Suprapubic skin (tissue), 4 donors: ENCODE measurements at regions not wholly inside any gene's neighbourhood (a gene's known extent, or its start where the extent isn't known, plus 50 kb on each side); places are given as distances from the start of the nearest gene placed in this dataset.

Experiments used
- DNase-seq, 2 donors: peaks; one replicate each; pipeline ENCODE4 v3.0.0-alpha.2; 2019; ENCODE audit warnings: low spot score in 2 of 2
- H3K27ac ChIP-seq: fragments of 200-600 bp; sonication (generic); one replicate; pipeline ENCODE4 v1.5.1; 2019
- H3K27me3 ChIP-seq: fragments of 200-600 bp; sonication (generic); one replicate; pipeline ENCODE4 v1.5.1; 2019
- H3K36me3 ChIP-seq: fragments of 200-600 bp; sonication (generic); one replicate; pipeline ENCODE4 v1.5.1; 2019
- H3K4me1 ChIP-seq: fragments of 200-600 bp; sonication (generic); one replicate; pipeline ENCODE4 v1.5.1; 2019
- H3K4me3 ChIP-seq: fragments of 200-600 bp; sonication (generic); one replicate; pipeline ENCODE4 v1.5.1; 2019; ENCODE audit warnings: mild to moderate bottlenecking
- H3K9me3 ChIP-seq: fragments of 200-600 bp; sonication (generic); one replicate; pipeline ENCODE4 v1.5.1; 2019
- EP300 ChIP-seq: sonication (generic); formaldehyde crosslinking; IDR thresholded peaks from one replicate; pipeline ENCODE4 v1.6.1; 2017; ENCODE audit warnings: antibody characterized with exemption
- POLR2A ChIP-seq, 2 donors: fragments of 450-650 bp; IDR thresholded peaks; one replicate each; pipeline ENCODE4 v1.6.1; 2017; ENCODE audit warnings: antibody characterized with exemption in 2 of 2, mild to moderate bottlenecking in 2 of 2, moderate library complexity in 2 of 2
- POLR2AphosphoS5 ChIP-seq, 3 donors: sonication (generic); formaldehyde crosslinking; IDR thresholded peaks; one replicate each; pipeline ENCODE4 v1.6.1; 2017; ENCODE audit warnings: antibody characterized with exemption in 3 of 3
- WGBS: methylation state at CpG from one replicate; pipeline ENCODE4 v1.1.5; 2018; 5-methylcytosine and 5-hydroxymethylcytosine counted together
- TF ChIP-seq, protein P1 (sequence below), 2 donors: fragments of 200-600 bp in 1 of 2; fragments of 450-650 bp in 1 of 2; sonication (generic) in 1 of 2; IDR thresholded peaks; one replicate each; pipeline ENCODE4 v1.5.1; 2016 to 2019; ENCODE audit warnings: antibody characterized with exemption in 2 of 2, mild to moderate bottlenecking in 1 of 2, moderate library complexity in 1 of 2

GRCh38 chr3:110774496-110775265 lies 296.9 kb upstream of the NECTIN3 start:
- no peaks in the 10 kb centered on the region for H3K4me1 ChIP-seq
- H3K27ac ChIP-seq, result no peak overlapping the region
- H3K27me3 ChIP-seq, result no peaks in the 10 kb centered on the region
- no peak overlapping the region for H3K4me3 ChIP-seq
- no peak for TF ChIP-seq POLR2AphosphoS5 (IDR thresholded peaks at IDR 0.05)
- TF ChIP-seq, protein P1, sequence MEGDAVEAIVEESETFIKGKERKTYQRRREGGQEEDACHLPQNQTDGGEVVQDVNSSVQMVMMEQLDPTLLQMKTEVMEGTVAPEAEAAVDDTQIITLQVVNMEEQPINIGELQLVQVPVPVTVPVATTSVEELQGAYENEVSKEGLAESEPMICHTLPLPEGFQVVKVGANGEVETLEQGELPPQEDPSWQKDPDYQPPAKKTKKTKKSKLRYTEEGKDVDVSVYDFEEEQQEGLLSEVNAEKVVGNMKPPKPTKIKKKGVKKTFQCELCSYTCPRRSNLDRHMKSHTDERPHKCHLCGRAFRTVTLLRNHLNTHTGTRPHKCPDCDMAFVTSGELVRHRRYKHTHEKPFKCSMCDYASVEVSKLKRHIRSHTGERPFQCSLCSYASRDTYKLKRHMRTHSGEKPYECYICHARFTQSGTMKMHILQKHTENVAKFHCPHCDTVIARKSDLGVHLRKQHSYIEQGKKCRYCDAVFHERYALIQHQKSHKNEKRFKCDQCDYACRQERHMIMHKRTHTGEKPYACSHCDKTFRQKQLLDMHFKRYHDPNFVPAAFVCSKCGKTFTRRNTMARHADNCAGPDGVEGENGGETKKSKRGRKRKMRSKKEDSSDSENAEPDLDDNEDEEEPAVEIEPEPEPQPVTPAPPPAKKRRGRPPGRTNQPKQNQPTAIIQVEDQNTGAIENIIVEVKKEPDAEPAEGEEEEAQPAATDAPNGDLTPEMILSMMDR (IDR thresholded peaks at IDR 0.05), result no peak
- TF ChIP-seq POLR2A (IDR thresholded peaks at IDR 0.05), result no peak
- no peak for TF ChIP-seq EP300
- no peak for DNase-seq
- H3K9me3 ChIP-seq, result no peaks in the 10 kb centered on the region
- 87% methylated on average over 7 of the region's 7 CpGs for WGBS
- H3K36me3 ChIP-seq, result no peaks in the 10 kb centered on the region

DNA sequence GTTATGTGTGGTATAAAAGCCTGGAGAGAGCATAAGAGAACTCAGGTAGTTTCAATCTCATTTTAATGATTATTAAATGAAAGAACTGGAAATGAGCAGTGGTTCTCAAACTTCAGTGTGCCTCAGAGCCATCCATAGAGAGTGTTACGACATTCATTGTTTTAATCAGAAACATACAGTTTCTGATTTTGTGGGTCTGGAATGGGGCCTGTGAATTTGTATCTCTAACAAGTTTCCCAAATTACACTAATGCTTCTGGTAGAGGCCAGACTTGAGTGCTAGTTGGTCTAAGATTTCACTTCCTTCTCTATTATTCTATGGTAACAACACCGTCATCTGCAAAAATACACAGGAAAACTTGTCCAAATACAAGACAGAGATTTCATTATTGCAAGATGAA lies 292.0 kb upstream of the NECTIN3 start:
- Histone ChIP-seq H3K27ac (no peak overlapping the region), H3K27me3 (no peaks in the 10 kb centered on the region), H3K9me3 (no peaks in the 10 kb centered on the region), H3K4me1 (no peaks in the 10 kb centered on the region), H3K36me3 (no peaks in the 10 kb centered on the region), H3K4me3 (no peak overlapping the region)
- no peak for TF ChIP-seq POLR2A (IDR thresholded peaks at IDR 0.05)
- TF ChIP-seq EP300, result no peak
- TF ChIP-seq, protein P1 (IDR thresholded peaks at IDR 0.05), result no peak
- no peak for DNase-seq
- WGBS, result 61% methylated on average over 2 of the region's 2 CpGs

DNA sequence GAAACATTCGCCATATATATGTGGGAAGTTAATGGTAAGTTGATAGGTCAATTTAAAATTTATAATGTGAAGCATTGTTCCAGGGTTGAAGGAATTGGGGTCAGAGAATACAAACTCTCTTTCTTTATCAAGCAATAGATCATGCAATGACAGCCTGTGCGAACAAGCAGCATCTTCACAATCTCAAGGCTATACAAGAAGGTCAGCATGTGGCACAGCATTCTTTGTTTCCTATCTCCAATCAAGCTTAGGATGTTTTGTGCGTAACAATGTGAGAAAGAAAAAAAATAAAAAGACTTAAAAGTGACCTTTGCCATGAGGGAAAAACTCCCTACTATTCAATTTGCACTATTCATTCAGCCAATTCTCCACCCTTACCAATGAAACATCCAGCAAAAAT lies 288.1 kb upstream of the NECTIN3 start:
- 63% methylated on average over 3 of the region's 3 CpGs for WGBS
- no peak overlapping the region for H3K4me3 ChIP-seq
- H3K27ac ChIP-seq, result no peak overlapping the region
- peaks cover 6% of the 10 kb centered on the region for H3K9me3 ChIP-seq
- H3K36me3 ChIP-seq, result no peaks in the 10 kb centered on the region
- DNase-seq, result no peak
- TF ChIP-seq POLR2A (IDR thresholded peaks at IDR 0.05) (no peak), POLR2AphosphoS5 (IDR thresholded peaks at IDR 0.05) (no peak), EP300 (no peak)
- TF ChIP-seq, protein P1 (IDR thresholded peaks at IDR 0.05), result no peak
- no peaks in the 10 kb centered on the region for H3K27me3 ChIP-seq
- H3K4me1 ChIP-seq, result no peaks in the 10 kb centered on the region

- Histone ChIP-seq H3K27ac (no peak overlapping the region), H3K9me3 (peaks cover 6% of the 10 kb centered on the region), H3K4me1 (no peaks in the 10 kb centered on the region), H3K27me3 (no peaks in the 10 kb centered on the region), H3K36me3 (no peaks in the 10 kb centered on the region), H3K4me3 (no peak overlapping the region)
- TF ChIP-seq, protein P1 (IDR thresholded peaks at IDR 0.05), result no peak
- TF ChIP-seq POLR2A (IDR thresholded peaks at IDR 0.05) (no peak), EP300 (no peak), POLR2AphosphoS5 (IDR thresholded peaks at IDR 0.05) (no peak)
- WGBS, result 71% methylated on average over 1 of the region's 1 CpG
- no peak for DNase-seq
Observed at GRCh38 chr3:110788794-110789193, 282.8 kb upstream of the NECTIN3 start.

GRCh38 chr3:110789315-110789714 lies 282.3 kb upstream of the NECTIN3 start:
- no peak overlapping the region for H3K4me3 ChIP-seq
- TF ChIP-seq, protein P1 (IDR thresholded peaks at IDR 0.05), result no peak
- no peak for TF ChIP-seq EP300
- no peak for TF ChIP-seq POLR2AphosphoS5 (IDR thresholded peaks at IDR 0.05)
- TF ChIP-seq POLR2A (IDR thresholded peaks at IDR 0.05), result no peak
- DNase-seq, result no peak
- H3K4me1 ChIP-seq, result no peaks in the 10 kb centered on the region
- no peaks in the 10 kb centered on the region for H3K36me3 ChIP-seq
- H3K27ac ChIP-seq, result no peak overlapping the region
- peaks cover 6% of the 10 kb centered on the region for H3K9me3 ChIP-seq
- no peaks in the 10 kb centered on the region for H3K27me3 ChIP-seq
- 86% methylated on average over 2 of the region's 2 CpGs for WGBS
